ENCODE measurements at regions not wholly inside any gene's neighbourhood (a gene's known extent, or its start where the extent isn't known, plus 50 kb on each side); places are given as distances from the start of the nearest gene placed in this dataset.
"Not testable (repeated sequence)": the region's sequence is repeated elsewhere in the genome, so short reads cannot be mapped to it uniquely, and the experiment has no call there.

GRCh38 chr3:105119801-105120340 is 246.8 kb upstream of the ALCAM start:
- no peak for DNase-seq (ENCODE audit: low spot score)

GRCh38 chr3:105130911-105131310 is 235.8 kb upstream of the ALCAM start:
- DNase-seq (ENCODE audit: low spot score): no peak

- DNase-seq (ENCODE audit: low spot score): no peak
Measured at GRCh38 chr3:105137911-105138310, 228.8 kb upstream of the ALCAM start.

GRCh38 chr3:105139881-105140560 is 226.7 kb upstream of the ALCAM start:
- no peak for DNase-seq (ENCODE audit: low spot score)

GRCh38 chr3:105140899-105141367 is 225.8 kb upstream of the ALCAM start:
- no peak for DNase-seq (ENCODE audit: low spot score)

GRCh38 chr3:105144837-105145236 is 221.9 kb upstream of the ALCAM start:
- no peak for DNase-seq (ENCODE audit: low spot score)

GRCh38 chr3:105145511-105145910 is 221.2 kb upstream of the ALCAM start:
- DNase-seq (ENCODE audit: low spot score): no peak

GRCh38 chr3:105149197-105149596 is 217.5 kb upstream of the ALCAM start:
- not testable (repeated sequence) for DNase-seq (ENCODE audit: low spot score)

GRCh38 chr3:105152987-105153386 is 213.7 kb upstream of the ALCAM start:
- no peak for DNase-seq (ENCODE audit: low spot score)

GRCh38 chr3:105154692-105155091 is 212.0 kb upstream of the ALCAM start:
- no peak for DNase-seq (ENCODE audit: low spot score)

- DNase-seq (ENCODE audit: low spot score): no peak
Measured at GRCh38 chr3:105157067-105157765, 209.5 kb upstream of the ALCAM start.

- no peak for DNase-seq (ENCODE audit: low spot score)
Measured at GRCh38 chr3:105157766-105158085, 209.0 kb upstream of the ALCAM start.

GRCh38 chr3:105158286-105158685 is 208.4 kb upstream of the ALCAM start:
- no peak for DNase-seq (ENCODE audit: low spot score)

- DNase-seq (ENCODE audit: low spot score): no peak
Measured at GRCh38 chr3:105162448-105162847, 204.3 kb upstream of the ALCAM start.

GRCh38 chr3:105166893-105167292 is 199.8 kb upstream of the ALCAM start:
- DNase-seq (ENCODE audit: low spot score): no peak

- DNase-seq (ENCODE audit: low spot score): no peak
Measured at GRCh38 chr3:105170423-105170822, 196.3 kb upstream of the ALCAM start.

- no peak for DNase-seq (ENCODE audit: low spot score)
Measured at GRCh38 chr3:105174017-105174615, 192.6 kb upstream of the ALCAM start.

- no peak for DNase-seq (ENCODE audit: low spot score)
Measured at GRCh38 chr3:105177576-105177975, 189.1 kb upstream of the ALCAM start.

- DNase-seq (ENCODE audit: low spot score): no peak
Measured at GRCh38 chr3:105187344-105187743, 179.4 kb upstream of the ALCAM start.

GRCh38 chr3:105195260-105195659 is 171.4 kb upstream of the ALCAM start:
- DNase-seq (ENCODE audit: low spot score): no peak

- DNase-seq (ENCODE audit: low spot score): no peak
Measured at GRCh38 chr3:105197863-105198262, 168.8 kb upstream of the ALCAM start.

- DNase-seq (ENCODE audit: low spot score): no peak
Measured at GRCh38 chr3:105199217-105199616, 167.5 kb upstream of the ALCAM start.

GRCh38 chr3:105210141-105210540 is 156.6 kb upstream of the ALCAM start:
- no peak for DNase-seq (ENCODE audit: low spot score)

Measured in ecto neural progenitor cell (in vitro differentiated cells).